ENCODE measurements at regions not wholly inside any gene's neighbourhood (a gene's known extent, or its start where the extent isn't known, plus 50 kb on each side); places are given as distances from the start of the nearest gene placed in this dataset.

DNA sequence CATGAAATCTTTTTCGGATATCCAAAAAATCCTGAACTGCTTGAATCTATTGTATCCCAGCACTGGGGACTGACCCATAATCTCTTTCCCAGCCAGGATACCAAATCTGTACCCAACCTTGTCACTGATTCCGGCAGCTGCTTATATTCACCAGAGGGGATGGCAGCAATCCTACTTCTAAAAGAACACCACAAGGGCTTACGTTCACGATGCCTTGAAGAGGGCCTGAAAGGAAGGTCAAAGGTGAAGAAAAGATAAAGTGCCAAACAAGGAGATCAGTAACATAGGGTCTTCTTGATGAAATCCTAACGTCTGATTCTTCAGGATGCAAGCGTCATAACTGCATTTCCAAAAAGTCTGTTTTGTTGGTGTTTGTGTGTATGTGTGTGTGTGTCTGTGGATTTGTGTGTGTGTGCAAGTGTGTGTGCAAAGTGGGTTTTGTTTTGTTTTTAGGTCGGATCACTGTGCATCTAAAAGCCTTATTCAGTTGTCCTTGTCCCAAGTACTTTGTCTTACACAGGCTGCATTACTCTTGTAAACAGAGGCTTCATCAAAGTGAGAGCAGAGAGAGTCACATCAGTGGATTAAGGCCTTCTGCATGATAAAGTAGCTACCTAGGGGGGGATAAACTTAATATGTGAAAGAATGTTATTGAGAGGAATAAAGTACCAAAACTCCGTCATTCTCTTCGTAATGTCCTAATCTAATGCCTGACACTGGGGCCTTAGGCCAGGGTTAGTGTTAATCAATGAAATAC lies 179.3 kb downstream of the BARHL2 start:
- Mint-ChIP-seq H3K4me1 (ENCODE audit: low read depth) (no peaks in the 10 kb centered on the region), H3K36me3 (ENCODE audit: low read depth) (no peaks in the 10 kb centered on the region), H3K9me3 (no peaks in the 10 kb centered on the region), H3K27me3 (peaks cover 1% of the 10 kb centered on the region), H3K4me3 (no peak overlapping the region), H3K27ac (no peak overlapping the region)
- intact Hi-C loops (cut with micrococcal nuclease): no loop called here

DNA sequence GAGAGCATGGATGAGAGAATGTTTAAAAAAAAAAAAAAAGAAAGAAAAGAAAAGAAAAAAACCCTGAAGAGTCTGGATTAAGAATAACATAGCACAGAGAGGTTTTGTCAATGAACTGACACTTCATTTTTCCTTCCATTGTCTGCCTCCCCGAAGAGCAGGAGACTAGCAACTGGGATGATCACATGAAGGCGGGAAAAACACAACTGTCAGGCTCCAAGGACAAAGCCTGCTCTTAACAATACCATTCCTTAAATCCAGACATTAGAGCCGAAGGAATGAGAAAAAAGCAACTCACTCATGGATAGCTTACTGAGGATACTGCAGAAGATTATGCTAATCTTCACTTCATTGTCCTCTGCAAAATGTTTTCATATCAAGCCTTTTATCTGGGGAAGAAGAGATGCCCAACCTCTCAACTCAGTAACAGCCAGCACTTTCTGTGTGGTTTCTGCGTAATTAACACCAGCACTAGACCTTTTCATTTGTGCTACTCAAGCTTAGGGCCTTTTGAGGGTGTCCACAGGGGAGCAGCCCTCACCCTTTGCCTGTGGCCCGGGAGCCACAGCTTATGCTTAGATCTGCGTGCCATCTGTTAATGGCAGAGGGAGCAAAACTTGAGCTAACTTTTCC lies 182.3 kb downstream of the BARHL2 start:
- no peak overlapping the region for H3K4me3 Mint-ChIP-seq
- no peaks in the 10 kb centered on the region for H3K4me1 Mint-ChIP-seq (ENCODE audit: low read depth)
- H3K36me3 Mint-ChIP-seq (ENCODE audit: low read depth): no peaks in the 10 kb centered on the region
- intact Hi-C loops (cut with micrococcal nuclease): no loop called here
- peaks cover 1% of the 10 kb centered on the region for H3K27me3 Mint-ChIP-seq
- no peaks in the 10 kb centered on the region for H3K9me3 Mint-ChIP-seq
- H3K27ac Mint-ChIP-seq: no peak overlapping the region

DNA sequence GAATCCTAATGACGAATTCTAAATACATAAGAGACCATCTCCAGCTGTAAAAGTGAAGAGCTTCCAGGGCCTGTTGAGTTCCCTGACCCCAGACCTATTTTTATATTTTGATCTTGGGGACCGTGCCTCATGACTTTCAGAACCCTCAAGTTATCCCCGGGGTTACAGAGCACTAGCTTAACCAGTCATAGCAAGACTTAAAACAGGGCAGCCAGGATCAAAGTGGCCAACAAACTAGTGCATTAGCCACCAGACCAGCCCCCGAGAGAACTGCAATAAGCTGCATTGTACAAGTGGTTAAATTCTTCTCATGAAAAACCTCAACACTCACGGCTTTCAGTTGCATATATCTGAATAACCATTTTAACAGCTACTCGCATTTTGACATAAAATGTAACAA lies 183.0 kb downstream of the BARHL2 start:
- H3K4me1 Mint-ChIP-seq (ENCODE audit: low read depth): no peaks in the 10 kb centered on the region
- H3K9me3 Mint-ChIP-seq: no peaks in the 10 kb centered on the region
- H3K4me3 Mint-ChIP-seq: no peak overlapping the region
- peaks cover 1% of the 10 kb centered on the region for H3K27me3 Mint-ChIP-seq
- H3K27ac Mint-ChIP-seq: no peak overlapping the region
- H3K36me3 Mint-ChIP-seq (ENCODE audit: low read depth): no peaks in the 10 kb centered on the region
- intact Hi-C loops (cut with micrococcal nuclease): no loop called here

DNA sequence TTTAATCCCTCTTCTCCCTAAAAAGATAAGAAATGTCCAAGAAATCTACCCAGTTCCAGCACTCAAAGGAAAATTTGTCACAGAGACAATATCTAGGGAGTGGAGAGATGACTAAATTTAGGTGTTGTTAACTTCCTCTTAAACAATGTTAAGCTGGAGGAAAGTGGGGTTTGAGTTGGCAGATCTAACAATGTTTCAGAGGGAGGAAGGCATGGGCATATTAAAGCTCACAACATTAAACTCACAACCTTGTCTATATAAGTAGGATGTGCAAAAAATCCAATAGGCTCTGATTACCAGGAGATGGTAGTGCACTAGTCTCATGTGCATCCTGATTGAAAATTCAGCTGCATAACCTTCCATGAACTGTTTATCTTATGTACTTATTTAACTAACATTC lies 190.1 kb downstream of the BARHL2 start:
- Mint-ChIP-seq H3K4me3 (no peak overlapping the region), H3K36me3 (ENCODE audit: low read depth) (no peaks in the 10 kb centered on the region), H3K9me3 (peaks cover 9% of the 10 kb centered on the region), H3K4me1 (ENCODE audit: low read depth) (no peaks in the 10 kb centered on the region), H3K27ac (no peak overlapping the region), H3K27me3 (no peaks in the 10 kb centered on the region)
- intact Hi-C loops (cut with micrococcal nuclease): no loop called here

DNA sequence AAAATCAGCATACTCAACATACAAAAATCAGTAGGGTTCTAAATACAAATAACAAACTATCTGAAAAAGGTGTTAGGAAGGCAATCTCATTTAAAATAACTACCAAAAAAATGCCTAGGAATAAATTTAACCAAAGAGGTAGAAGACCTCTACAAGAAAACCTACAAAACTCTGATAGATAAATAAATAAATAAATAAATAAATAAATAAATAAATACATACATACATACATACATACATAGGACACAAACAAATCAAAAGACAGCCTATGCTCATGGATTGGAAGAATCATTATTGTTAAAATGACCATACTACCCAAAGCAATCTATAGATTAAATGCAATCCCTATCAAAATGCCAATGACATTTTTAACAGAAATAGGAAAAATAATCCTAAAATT lies 194.7 kb downstream of the BARHL2 start:
- H3K27me3 Mint-ChIP-seq: no peaks in the 10 kb centered on the region

DNA sequence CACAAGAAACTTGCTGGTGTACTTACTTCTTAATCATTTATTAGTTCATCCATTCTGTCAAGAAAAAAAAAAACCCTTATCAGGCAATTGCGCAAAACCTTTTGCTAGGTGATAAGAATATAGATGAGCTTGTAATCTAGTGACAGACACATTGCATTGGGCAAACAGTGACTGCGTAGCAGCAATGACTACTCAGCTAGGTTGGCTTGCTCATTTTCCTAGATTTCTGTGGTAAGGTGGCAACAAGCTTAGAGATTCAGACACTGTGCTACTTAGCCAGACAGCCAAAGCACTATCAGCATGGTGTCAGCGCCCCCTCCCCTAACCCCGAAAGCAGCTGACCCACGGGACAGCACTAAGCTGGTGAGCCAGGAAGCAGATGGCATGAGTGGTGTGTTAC lies 203.1 kb downstream of the BARHL2 start:
- intact Hi-C loops (cut with micrococcal nuclease): no loop called here
- no peak overlapping the region for H3K4me3 Mint-ChIP-seq
- H3K36me3 Mint-ChIP-seq (ENCODE audit: low read depth): no peaks in the 10 kb centered on the region
- H3K4me1 Mint-ChIP-seq (ENCODE audit: low read depth): no peaks in the 10 kb centered on the region
- H3K27ac Mint-ChIP-seq: no peak overlapping the region
- peaks cover 10% of the 10 kb centered on the region for H3K9me3 Mint-ChIP-seq
- H3K27me3 Mint-ChIP-seq: peaks cover 4% of the 10 kb centered on the region

More for the DNA sequence above, 194.7 kb downstream of the BARHL2 start:
- Mint-ChIP-seq H3K4me3 (no peak overlapping the region), H3K9me3 (peaks cover 28% of the 10 kb centered on the region), H3K27ac (no peak overlapping the region), H3K4me1 (ENCODE audit: low read depth) (no peaks in the 10 kb centered on the region), H3K36me3 (ENCODE audit: low read depth) (no peaks in the 10 kb centered on the region)
- intact Hi-C loops (cut with micrococcal nuclease): no loop called here

DNA sequence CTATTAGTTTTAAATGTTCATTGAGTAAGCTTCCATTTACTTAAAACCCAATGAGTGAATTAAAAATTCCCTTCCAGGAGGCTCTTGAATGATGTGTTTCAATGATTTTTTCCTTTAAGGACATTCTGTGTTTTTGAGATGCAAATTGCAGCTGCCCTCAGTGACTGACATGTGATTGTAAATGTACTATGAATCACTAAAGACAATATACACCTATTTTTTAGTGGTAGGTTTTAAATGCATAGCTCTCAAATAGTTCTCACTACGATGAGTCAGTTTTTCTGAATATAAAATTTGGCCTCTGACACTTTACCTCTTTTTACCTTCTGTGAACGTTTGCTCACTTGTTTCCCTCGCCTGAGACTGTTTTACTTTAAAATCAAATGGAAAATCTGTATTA lies 204.7 kb downstream of the BARHL2 start:
- H3K27me3 Mint-ChIP-seq: peaks cover 4% of the 10 kb centered on the region
- no peak overlapping the region for H3K27ac Mint-ChIP-seq
- intact Hi-C loops (cut with micrococcal nuclease): no loop called here
- H3K9me3 Mint-ChIP-seq: no peaks in the 10 kb centered on the region
- no peak overlapping the region for H3K4me3 Mint-ChIP-seq
- H3K36me3 Mint-ChIP-seq (ENCODE audit: low read depth): no peaks in the 10 kb centered on the region
- H3K4me1 Mint-ChIP-seq (ENCODE audit: low read depth): no peaks in the 10 kb centered on the region

DNA sequence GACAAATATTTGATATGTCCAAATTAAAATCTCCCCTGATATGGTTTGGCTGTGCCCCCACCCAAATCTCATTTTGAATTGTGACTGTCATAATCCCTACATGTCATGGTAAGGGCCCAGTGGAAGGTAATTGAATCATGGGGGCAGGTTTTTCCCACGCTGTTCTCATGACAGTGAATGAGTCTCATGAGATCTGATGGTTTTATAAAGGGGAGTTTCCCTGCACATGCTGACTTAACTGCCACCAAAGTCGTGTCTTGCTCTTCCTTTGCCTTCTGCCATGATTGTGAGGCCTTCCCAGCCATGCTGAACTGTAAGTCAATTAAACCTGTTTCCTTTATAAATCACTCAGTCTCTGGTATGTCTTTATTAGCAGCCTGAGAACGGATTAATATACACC lies 207.0 kb downstream of the BARHL2 start:
- no peaks in the 10 kb centered on the region for H3K9me3 Mint-ChIP-seq
- no peaks in the 10 kb centered on the region for H3K36me3 Mint-ChIP-seq (ENCODE audit: low read depth)
- no peak overlapping the region for H3K27ac Mint-ChIP-seq
- intact Hi-C loops (cut with micrococcal nuclease): no loop called here
- no peaks in the 10 kb centered on the region for H3K4me1 Mint-ChIP-seq (ENCODE audit: low read depth)
- H3K27me3 Mint-ChIP-seq: peaks cover 4% of the 10 kb centered on the region
- no peak overlapping the region for H3K4me3 Mint-ChIP-seq

DNA sequence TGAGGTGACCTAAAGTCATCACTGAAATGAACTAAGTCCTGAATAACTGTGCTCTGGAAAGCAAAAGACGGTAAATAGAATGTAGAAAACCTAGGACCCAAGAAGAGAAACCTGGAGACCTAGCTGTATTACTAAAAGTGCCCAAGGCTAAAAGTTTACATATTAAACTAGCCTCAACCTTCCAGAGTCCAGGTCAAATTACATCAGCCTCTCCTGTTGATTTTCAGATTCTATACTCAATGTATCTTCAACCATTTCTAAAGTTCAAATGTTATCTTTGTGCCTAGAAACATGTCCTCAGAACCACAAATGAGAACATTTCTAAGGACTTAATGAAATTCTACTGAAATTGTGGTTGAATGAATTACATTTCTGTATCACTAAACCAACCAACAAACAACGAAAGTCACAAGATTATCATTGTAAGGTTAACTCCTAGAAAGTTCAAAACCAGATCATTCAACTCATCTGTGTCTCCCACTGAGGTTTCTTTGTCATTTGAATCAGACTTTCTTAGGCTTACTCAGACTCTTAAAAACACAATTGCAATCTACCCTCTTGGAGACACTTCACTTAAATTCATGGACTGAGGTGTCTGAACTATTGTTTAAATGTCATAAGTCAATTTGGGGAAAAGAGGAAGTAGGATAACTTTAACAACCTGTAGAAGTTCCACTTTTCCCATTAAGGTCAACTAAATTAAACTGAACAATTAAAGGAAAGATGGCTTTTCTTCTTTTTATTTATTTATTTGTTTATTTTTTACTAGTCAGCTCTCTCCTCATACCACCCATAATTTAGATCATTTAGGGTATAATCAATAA lies 207.7 kb downstream of the BARHL2 start:
- no peaks in the 10 kb centered on the region for H3K9me3 Mint-ChIP-seq
- no peak overlapping the region for H3K27ac Mint-ChIP-seq
- no peaks in the 10 kb centered on the region for H3K4me1 Mint-ChIP-seq (ENCODE audit: low read depth)
- intact Hi-C loops (cut with micrococcal nuclease): no loop called here
- peaks cover 4% of the 10 kb centered on the region for H3K27me3 Mint-ChIP-seq
- no peak overlapping the region for H3K4me3 Mint-ChIP-seq
- no peaks in the 10 kb centered on the region for H3K36me3 Mint-ChIP-seq (ENCODE audit: low read depth)

DNA sequence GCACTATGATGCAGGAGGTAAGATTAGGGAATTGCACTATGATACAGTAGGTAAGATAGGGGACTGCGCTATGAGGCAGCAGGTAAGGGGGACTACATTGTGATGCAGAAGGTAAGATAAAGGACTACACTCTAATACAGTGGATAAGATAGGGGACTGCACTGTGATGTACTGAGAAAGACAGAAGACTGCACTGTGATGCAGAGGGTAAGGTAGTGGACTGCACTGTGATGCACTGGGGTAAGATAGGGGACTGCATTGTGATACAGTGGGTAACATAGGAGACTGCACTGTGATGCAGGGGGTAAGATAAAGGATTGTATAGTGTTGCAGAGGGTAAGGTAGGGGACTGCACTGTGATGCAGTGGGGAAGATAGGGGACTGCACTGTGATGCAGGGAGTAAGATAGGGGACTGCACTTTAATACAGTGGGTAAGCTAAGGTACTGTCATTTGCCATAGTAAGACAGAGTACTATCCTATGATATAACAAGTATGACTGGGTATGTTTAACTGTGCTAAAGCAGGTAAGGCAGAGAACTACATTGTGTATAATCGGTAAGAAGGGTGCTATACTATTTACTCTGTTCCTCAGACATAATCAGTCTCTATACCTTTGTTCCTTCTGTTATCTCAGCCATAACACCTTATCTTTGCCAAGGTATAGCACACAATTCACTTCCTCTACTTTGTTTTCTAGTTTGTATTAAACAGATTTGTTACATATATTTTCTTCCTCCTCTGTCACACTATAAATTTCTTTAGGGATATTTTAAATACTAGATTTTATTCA lies 208.5 kb downstream of the BARHL2 start:
- Mint-ChIP-seq H3K27me3 (peaks cover 1% of the 10 kb centered on the region), H3K27ac (no peak overlapping the region), H3K4me3 (no peak overlapping the region), H3K9me3 (no peaks in the 10 kb centered on the region), H3K4me1 (ENCODE audit: low read depth) (no peaks in the 10 kb centered on the region), H3K36me3 (ENCODE audit: low read depth) (no peaks in the 10 kb centered on the region)
- intact Hi-C loops (cut with micrococcal nuclease): no loop called here

DNA sequence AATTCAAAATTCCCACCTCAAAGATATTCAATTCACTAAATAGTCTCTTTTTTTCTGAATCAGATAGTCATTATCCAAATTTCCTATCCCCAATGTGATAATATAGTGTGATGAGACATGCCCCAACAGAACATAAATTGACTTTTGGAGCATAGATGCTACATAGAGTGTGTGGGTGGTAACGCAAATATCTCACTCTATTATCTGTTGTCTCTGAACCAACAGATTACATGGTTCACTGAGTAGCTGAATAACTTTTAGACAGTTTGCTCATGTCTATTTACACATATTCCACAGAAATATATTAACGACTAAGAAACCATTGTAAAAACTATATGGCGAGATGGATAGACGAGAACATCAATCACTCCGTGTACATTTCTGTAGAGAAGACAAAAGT lies 209.9 kb downstream of the BARHL2 start:
- Mint-ChIP-seq H3K9me3 (no peaks in the 10 kb centered on the region), H3K4me1 (ENCODE audit: low read depth) (no peaks in the 10 kb centered on the region), H3K27me3 (no peaks in the 10 kb centered on the region), H3K27ac (no peak overlapping the region), H3K4me3 (no peak overlapping the region), H3K36me3 (ENCODE audit: low read depth) (no peaks in the 10 kb centered on the region)
- intact Hi-C loops (cut with micrococcal nuclease): no loop called here

DNA sequence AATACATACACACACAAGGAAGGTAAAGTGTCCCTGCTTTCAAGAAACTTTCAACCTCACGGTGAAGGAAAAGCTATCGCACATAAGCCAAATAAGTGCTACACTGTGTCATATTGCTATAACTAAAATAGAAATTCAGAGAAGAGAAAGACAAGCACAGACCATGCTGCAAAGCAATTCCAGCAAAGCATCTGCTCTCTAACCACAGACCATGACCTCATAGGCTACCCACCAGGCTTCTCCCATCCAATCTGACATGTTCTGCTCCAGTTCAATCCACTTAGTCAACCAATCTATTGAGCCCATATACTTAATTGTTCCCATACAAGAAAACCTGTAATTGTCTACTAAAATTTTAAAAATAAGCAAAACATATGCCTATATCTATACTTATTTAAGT lies 211.3 kb downstream of the BARHL2 start:
- no peaks in the 10 kb centered on the region for H3K9me3 Mint-ChIP-seq
- H3K4me3 Mint-ChIP-seq: no peak overlapping the region
- H3K36me3 Mint-ChIP-seq (ENCODE audit: low read depth): no peaks in the 10 kb centered on the region
- H3K4me1 Mint-ChIP-seq (ENCODE audit: low read depth): no peaks in the 10 kb centered on the region
- H3K27ac Mint-ChIP-seq: no peak overlapping the region
- H3K27me3 Mint-ChIP-seq: no peaks in the 10 kb centered on the region
- intact Hi-C loops (cut with micrococcal nuclease): no loop called here

DNA sequence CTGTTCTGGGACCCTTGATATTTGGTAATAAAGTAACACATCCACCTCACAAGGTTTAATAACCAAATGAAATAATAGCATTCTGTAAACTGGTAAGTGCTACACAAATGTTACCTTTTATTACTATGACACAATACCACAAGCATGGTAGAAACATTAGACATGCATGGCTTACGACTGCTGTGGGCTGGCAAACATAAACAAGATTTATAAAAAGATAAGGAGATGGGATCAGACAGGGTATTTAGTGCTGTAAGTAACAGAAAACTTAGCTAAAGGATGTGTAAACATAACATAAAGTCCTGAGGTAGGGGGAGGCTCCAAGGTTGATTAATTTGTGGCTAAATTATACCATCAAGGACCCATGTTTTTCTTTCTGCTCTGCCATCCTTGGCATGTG lies 212.6 kb downstream of the BARHL2 start:
- Mint-ChIP-seq H3K9me3 (no peaks in the 10 kb centered on the region), H3K4me3 (no peak overlapping the region), H3K4me1 (ENCODE audit: low read depth) (no peaks in the 10 kb centered on the region), H3K36me3 (ENCODE audit: low read depth) (no peaks in the 10 kb centered on the region), H3K27me3 (no peaks in the 10 kb centered on the region), H3K27ac (no peak overlapping the region)
- intact Hi-C loops (cut with micrococcal nuclease): no loop called here

DNA sequence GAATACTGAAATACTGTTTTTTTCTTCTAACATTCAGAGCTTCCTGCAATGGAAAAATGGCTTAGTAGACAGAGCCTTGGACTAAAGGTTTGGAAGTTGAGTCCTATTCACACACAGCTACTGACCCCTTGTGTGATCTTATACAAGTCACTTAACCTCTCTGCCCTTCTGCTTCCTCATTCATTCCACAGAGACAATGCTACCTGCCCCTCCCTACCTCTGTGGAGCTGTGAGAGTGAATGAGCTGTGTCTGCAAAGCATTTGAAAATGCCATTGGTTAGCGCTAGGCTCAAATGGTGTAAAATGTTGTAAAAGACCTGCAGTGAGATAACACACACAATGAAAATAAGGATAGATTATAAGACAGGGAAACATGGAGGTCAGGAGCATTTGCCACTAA lies 214.4 kb downstream of the BARHL2 start:
- intact Hi-C loops (cut with micrococcal nuclease): no loop called here
- Mint-ChIP-seq H3K4me1 (ENCODE audit: low read depth) (no peaks in the 10 kb centered on the region), H3K9me3 (no peaks in the 10 kb centered on the region), H3K4me3 (no peak overlapping the region), H3K36me3 (ENCODE audit: low read depth) (no peaks in the 10 kb centered on the region), H3K27ac (no peak overlapping the region), H3K27me3 (no peaks in the 10 kb centered on the region)

Data from dendritic cell treated with granulocyte-macrophage colony-stimulating factor and Interleukin-4, amounts not matched to agents 40 ng/mL and 50 ng/mL, for 4 days (primary cell).